Ovary (tissue), 7 donors: ENCODE measurements at regions not wholly inside any gene's neighbourhood (a gene's known extent, or its start where the extent isn't known, plus 50 kb on each side); places are given as distances from the start of the nearest gene placed in this dataset. TPM values are rescaled to one million over a fixed set of nuclear protein-coding genes. Genes with fewer than 3 reads are reported as not detected.

Experiments used
- DNase-seq, 5 donors: peaks; one replicate each; pipeline ENCODE4 v3.0.0-alpha.2; 2019 to 2020
- H3K27ac ChIP-seq, 2 donors: fragments of 200-600 bp; one replicate each; pipeline versions ENCODE4 v1.5.1 to v1.8.0; 2019 to 2022
- H3K27me3 ChIP-seq: fragments of 200-600 bp; one replicate; pipeline ENCODE4 v1.8.0; 2022
- H3K36me3 ChIP-seq: fragments of 200-600 bp; sonication (generic); one replicate; pipeline ENCODE4 v1.5.1; 2019
- H3K4me1 ChIP-seq: one replicate; pipeline ENCODE4 v1.8.1; 2013; ENCODE audit warnings: mild to moderate bottlenecking, moderate library complexity; ENCODE audit not compliant: insufficient read depth
- H3K4me3 ChIP-seq: fragments of 200-600 bp; sonication (generic); one replicate; pipeline ENCODE4 v1.5.1; 2017
- H3K9me3 ChIP-seq, 2 donors: fragments of 200-600 bp in 1 of 2; sonication (generic) in 1 of 2; one replicate each; pipeline versions ENCODE4 v1.5.1 to v1.8.1; 2013 to 2019; ENCODE audit warnings: mild to moderate bottlenecking in 1 of 2, moderate library complexity in 1 of 2
- EP300 ChIP-seq: sonication (generic); formaldehyde crosslinking; IDR thresholded peaks from one replicate; pipeline ENCODE4 v1.6.1; 2017; ENCODE audit warnings: antibody characterized with exemption
- POLR2A ChIP-seq: fragments of 450-650 bp; IDR thresholded peaks from one replicate; pipeline ENCODE4 v1.6.1; 2017; ENCODE audit warnings: antibody characterized with exemption, mild to moderate bottlenecking, moderate library complexity
- WGBS, 3 donors: extraction: QIAGEN DNeasy Blood & Tissue Kit in 1 of 3; methylation state at CpG; one replicate each; pipeline versions ENCODE4 v1.1.5 to v1.1.7; 2013 to 2017; 5-methylcytosine and 5-hydroxymethylcytosine counted together
- intact Hi-C, 4 donors: fragments of 100-400 bp; cut with DNase I; formaldehyde crosslinking; loops; one replicate each; pipeline versions ENCODE4 v1.11.0 to v1.15.1; 2022 to 2023
- small RNA-seq: library from RNA; depleted of rRNA; stranded (forward); fragments of <200 nt; gene quantifications from one replicate; pipeline ENCODE3, GENCODE V24; 2016
- TF ChIP-seq, protein P1 (sequence below), 3 donors: fragments of 450-650 bp in 2 of 3; fragments of 200-600 bp in 1 of 3; IDR thresholded peaks; one replicate each; pipeline versions ENCODE4 v1.5.1 to v1.8.0; 2016 to 2022; ENCODE audit warnings: antibody characterized with exemption in 3 of 3, mild to moderate bottlenecking in 1 of 3
- donor health status: DM: no; HTN: no; CAD: no; lungs with moderate emphysema.
- donor health status: DM: no; HTN: no; CAD: no.
- donor health status: Bipolar disorder and iron deficiency.
- donor health status: DM: no; HTN: no; CAD: no.
- donor health status: DM: yes; HTN: yes; CAD: no.

- no peak overlapping the region for H3K4me3 ChIP-seq
- H3K27me3 ChIP-seq: no peaks in the 10 kb centered on the region
- H3K27ac ChIP-seq: no peak overlapping the region
- H3K36me3 ChIP-seq: no peaks in the 10 kb centered on the region
- DNase-seq: no peak
- 94 to 96% (median 95%) methylated on average over 4 of the region's 4 CpGs for WGBS, 3 donors
- intact Hi-C loops: no loop called here
- TF ChIP-seq, protein P1, sequence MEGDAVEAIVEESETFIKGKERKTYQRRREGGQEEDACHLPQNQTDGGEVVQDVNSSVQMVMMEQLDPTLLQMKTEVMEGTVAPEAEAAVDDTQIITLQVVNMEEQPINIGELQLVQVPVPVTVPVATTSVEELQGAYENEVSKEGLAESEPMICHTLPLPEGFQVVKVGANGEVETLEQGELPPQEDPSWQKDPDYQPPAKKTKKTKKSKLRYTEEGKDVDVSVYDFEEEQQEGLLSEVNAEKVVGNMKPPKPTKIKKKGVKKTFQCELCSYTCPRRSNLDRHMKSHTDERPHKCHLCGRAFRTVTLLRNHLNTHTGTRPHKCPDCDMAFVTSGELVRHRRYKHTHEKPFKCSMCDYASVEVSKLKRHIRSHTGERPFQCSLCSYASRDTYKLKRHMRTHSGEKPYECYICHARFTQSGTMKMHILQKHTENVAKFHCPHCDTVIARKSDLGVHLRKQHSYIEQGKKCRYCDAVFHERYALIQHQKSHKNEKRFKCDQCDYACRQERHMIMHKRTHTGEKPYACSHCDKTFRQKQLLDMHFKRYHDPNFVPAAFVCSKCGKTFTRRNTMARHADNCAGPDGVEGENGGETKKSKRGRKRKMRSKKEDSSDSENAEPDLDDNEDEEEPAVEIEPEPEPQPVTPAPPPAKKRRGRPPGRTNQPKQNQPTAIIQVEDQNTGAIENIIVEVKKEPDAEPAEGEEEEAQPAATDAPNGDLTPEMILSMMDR (IDR thresholded peaks at IDR 0.05): no peak
- TF ChIP-seq EP300: no peak
- no peak for TF ChIP-seq POLR2A
- H3K9me3 ChIP-seq: no peaks in the 10 kb centered on the region
- H3K4me1 ChIP-seq: no peaks in the 10 kb centered on the region
These were observed 53.8 kb upstream of the PDE10A start for GRCh38 chr6:165716886-165717285.

DNA sequence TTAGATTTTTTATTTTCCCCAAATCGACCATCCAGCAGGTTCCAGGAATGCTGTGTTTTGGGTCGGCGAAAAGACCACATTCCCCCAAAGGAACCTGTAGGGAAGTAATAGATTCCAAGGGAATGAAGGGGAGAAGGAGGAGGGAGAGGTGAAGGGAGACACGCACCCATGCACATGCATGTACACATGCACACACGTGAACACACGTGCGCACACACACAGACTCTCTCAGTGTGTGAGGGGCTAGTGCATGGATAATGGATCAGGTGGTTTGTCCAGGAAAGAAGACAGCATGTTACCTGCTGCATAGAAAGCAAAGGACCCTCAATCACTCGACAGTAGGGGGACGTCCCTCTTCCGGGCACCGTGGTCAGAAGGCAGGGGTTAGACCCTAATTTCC, 52.4 kb upstream of the PDE10A start:
- intact Hi-C loops: no loop called here
- no peak overlapping the region for H3K27ac ChIP-seq
- 89 to 92% (median 91%) methylated on average over 11 of the region's 11 CpGs for WGBS, 3 donors
- no peaks in the 10 kb centered on the region for H3K27me3 ChIP-seq
- DNase-seq: no peak
- no peaks in the 10 kb centered on the region for H3K36me3 ChIP-seq
- H3K4me3 ChIP-seq: no peak overlapping the region
- TF ChIP-seq POLR2A (no peak), EP300 (no peak)
- TF ChIP-seq, protein P1 (IDR thresholded peaks at IDR 0.05): no peak
- H3K4me1 ChIP-seq: no peaks in the 10 kb centered on the region
- H3K9me3 ChIP-seq: no peaks in the 10 kb centered on the region

- H3K36me3 ChIP-seq: no peaks in the 10 kb centered on the region
- WGBS, 3 donors: 92 to 96% (median 96%) methylated on average over 18 of the region's 18 CpGs
- no peak for TF ChIP-seq EP300
- TF ChIP-seq, protein P1 (IDR thresholded peaks at IDR 0.05): no peak
- no peak for TF ChIP-seq POLR2A
- H3K9me3 ChIP-seq: no peaks in the 10 kb centered on the region
- H3K27ac ChIP-seq: no peak overlapping the region
- no peaks in the 10 kb centered on the region for H3K4me1 ChIP-seq
- no peak overlapping the region for H3K4me3 ChIP-seq
- no peak for DNase-seq
- intact Hi-C loops: no loop called here
- H3K27me3 ChIP-seq: no peaks in the 10 kb centered on the region
These were observed 51.9 kb upstream of the PDE10A start for GRCh38 chr6:165714907-165715306.

DNA sequence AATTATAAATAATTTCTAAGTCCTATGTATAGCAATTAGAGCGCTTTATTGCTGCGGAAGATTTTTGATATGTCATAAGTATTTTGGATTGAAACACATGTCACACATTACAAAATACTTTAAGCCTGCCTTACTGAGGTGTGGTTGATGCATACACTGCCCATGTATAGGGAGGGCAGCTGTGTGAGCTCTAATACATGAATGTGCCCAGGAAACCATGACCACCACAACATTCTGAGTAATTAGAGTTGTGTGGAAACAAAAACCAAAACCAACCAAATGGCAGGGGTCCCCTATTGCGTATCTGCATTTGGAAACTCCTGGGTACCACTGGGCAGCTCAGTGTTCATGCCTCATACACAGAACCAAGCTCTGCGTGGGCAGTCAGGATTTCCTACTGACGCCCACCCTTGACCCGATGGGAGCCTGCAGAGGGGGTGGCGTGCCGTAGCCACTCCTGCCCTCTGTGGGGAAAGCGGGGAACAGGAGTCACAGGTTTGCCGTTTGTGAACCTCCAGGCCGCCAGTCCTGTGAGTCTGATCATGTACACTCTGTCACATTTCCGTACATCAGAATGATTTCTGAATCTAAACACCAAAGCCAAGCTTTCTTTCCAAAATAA, 50.9 kb upstream of the PDE10A start:
- Histone ChIP-seq H3K9me3 (no peaks in the 10 kb centered on the region), H3K27me3 (no peaks in the 10 kb centered on the region), H3K27ac (no peak overlapping the region), H3K4me1 (no peaks in the 10 kb centered on the region), H3K36me3 (no peaks in the 10 kb centered on the region), H3K4me3 (no peak overlapping the region)
- DNase-seq: no peak
- no peak for TF ChIP-seq POLR2A
- TF ChIP-seq EP300: no peak
- TF ChIP-seq, protein P1 (IDR thresholded peaks at IDR 0.05): no peak
- intact Hi-C loops: no loop called here
- WGBS, 3 donors: 87 to 94% (median 89%) methylated on average over 12 of the region's 12 CpGs

Small RNA genes lying in the stretch of these regions (small RNA-seq; reads per million reads assigned to genes)
- gene RNU6-730P: not detected
